B cell (primary cell): ENCODE measurements at regions not wholly inside any gene's neighbourhood (a gene's known extent, or its start where the extent isn't known, plus 50 kb on each side); places are given as distances from the start of the nearest gene placed in this dataset.

Source experiments
- ATAC-seq: fragments of 200-7000 bp; cut with Tn5 transposase; one replicate; pipeline ENCODE4 v1.10.0; 2021; ENCODE audit warnings: low read depth, mild to moderate bottlenecking, moderate number of reproducible peaks, moderate library complexity
- CTCF ChIA-PET: fragments of 350-600 bp; sonication (Branson Sonifier 250); formaldehyde crosslinking; loops from one replicate; lab custom pipeline; 2021; ENCODE audit warnings: antibody characterized with exemption, inconsistent platforms; lab: Charles Lee
- POLR2A ChIA-PET: fragments of 350-600 bp; sonication (Branson Sonifier 250); formaldehyde crosslinking; loops from one replicate; lab custom pipeline; 2021; ENCODE audit warnings: antibody characterized with exemption; lab: Charles Lee
- DNase-seq: peaks from one replicate; pipeline ENCODE4 v3.0.0; 2013
- H2AFZ ChIP-seq: 2 replicates; pipeline ENCODE4 v1.6.1; 2012; ENCODE audit warnings: mild to moderate bottlenecking, low read depth, low read length; ENCODE audit not compliant: insufficient read depth, poor library complexity, severe bottlenecking
- H3K27ac ChIP-seq, 2 donors: 1 replicate in 1 of 2; 2 replicates in 1 of 2; pipeline ENCODE4 v1.5.1; 2012 to 2013; ENCODE audit warnings: low read length in 2 of 2, mild to moderate bottlenecking in 2 of 2, moderate library complexity in 1 of 2
- H3K27me3 ChIP-seq, 4 experiments: fragments of 200-600 bp in 1 of 4; sonication (generic) in 1 of 4; replicated peaks in 1 of 4; 1 replicate in 2 of 4; 2 replicates in 2 of 4; pipeline versions ENCODE4 v1.6.1 to v1.7.0; 2013 to 2016; ENCODE audit warnings: low read length in 3 of 4, mild to moderate bottlenecking in 2 of 4, mixed read lengths in 1 of 4, moderate library complexity in 1 of 4; ENCODE audit not compliant: insufficient read depth in 4 of 4, control insufficient read depth in 3 of 4; ENCODE audit errors: control extremely low read depth in 1 of 4
- H3K36me3 ChIP-seq, 2 experiments: replicated peaks in 1 of 2; 1 replicate in 1 of 2; 2 replicates in 1 of 2; pipeline versions ENCODE4 v1.6.1 to v1.7.1; 2013; ENCODE audit warnings: low read length in 1 of 2; ENCODE audit not compliant: insufficient read depth in 2 of 2, control insufficient read depth in 1 of 2; ENCODE audit errors: control extremely low read depth in 1 of 2, extremely low read depth in 1 of 2
- H3K4me1 ChIP-seq, 2 donors: fragments of 200-600 bp in 1 of 2; sonication (generic) in 1 of 2; 1 replicate in 1 of 2; 2 replicates in 1 of 2; pipeline versions ENCODE4 v1.5.1 to v1.6.1; 2013 to 2017; ENCODE audit warnings: low read length in 2 of 2; ENCODE audit not compliant: control insufficient read depth in 2 of 2, insufficient read depth in 2 of 2
- H3K4me2 ChIP-seq: replicated peaks from 2 replicates; pipeline ENCODE3; 2012; ENCODE audit warnings: mild to moderate bottlenecking, low read depth, low read length; ENCODE audit not compliant: poor library complexity, severe bottlenecking
- H3K4me3 ChIP-seq, 5 experiments: fragments of 200-600 bp in 1 of 5; sonication (generic) in 1 of 5; 1 replicate in 3 of 5; 2 replicates in 2 of 5; pipeline versions ENCODE4 v1.5.1 to v1.7.0; 2011 to 2016; ENCODE audit warnings: low read length in 4 of 5, mild to moderate bottlenecking in 4 of 5, low read depth in 2 of 5, control low read depth in 1 of 5, moderate library complexity in 1 of 5; ENCODE audit not compliant: insufficient read depth in 1 of 5; ENCODE audit errors: control extremely low read depth in 1 of 5, extremely low read depth in 1 of 5
- H3K79me2 ChIP-seq: fragments of 200-600 bp; sonication (generic); one replicate; pipeline ENCODE4 v1.6.0; 2016; ENCODE audit warnings: low read length; ENCODE audit not compliant: control insufficient read depth, insufficient read depth
- H3K9ac ChIP-seq: fragments of 200-600 bp; sonication (generic); 2 replicates; pipeline ENCODE4 v1.6.1; 2017; ENCODE audit warnings: mild to moderate bottlenecking, low read length, moderate library complexity
- H3K9me3 ChIP-seq, 3 donors: one replicate each; pipeline versions ENCODE4 v1.6.1 to v1.7.1; 2013; ENCODE audit warnings: low read length in 2 of 3; ENCODE audit not compliant: control insufficient read depth in 2 of 3, insufficient read depth in 1 of 3; ENCODE audit errors: control extremely low read depth in 1 of 3
- H4K20me1 ChIP-seq: 2 replicates; pipeline ENCODE4 v1.6.0; 2012; ENCODE audit warnings: mild to moderate bottlenecking, low read length; ENCODE audit not compliant: insufficient read depth, control insufficient read depth, poor library complexity, severe bottlenecking
- H3K27ac Mint-ChIP-seq: one replicate; pipeline ENCODE4 v1.8.0; 2021; ENCODE audit warnings: mixed read lengths
- H3K27me3 Mint-ChIP-seq: one replicate; pipeline ENCODE4 v1.8.0; 2021; ENCODE audit warnings: mixed read lengths
- H3K4me1 Mint-ChIP-seq: one replicate; pipeline ENCODE4 v1.8.0; 2021; ENCODE audit warnings: mixed read lengths
- H3K4me3 Mint-ChIP-seq: one replicate; pipeline ENCODE4 v1.8.0; 2021; ENCODE audit warnings: mixed read lengths
- H3K9me3 Mint-ChIP-seq: one replicate; pipeline ENCODE4 v1.8.0; 2022; ENCODE audit warnings: mixed read lengths; ENCODE audit not compliant: insufficient read depth
- EZH2 ChIP-seq: IDR thresholded peaks from 2 replicates; pipeline ENCODE4 v1.6.1; 2012; ENCODE audit warnings: borderline replicate concordance, low read depth, mild to moderate bottlenecking, moderate library complexity, low read length; ENCODE audit not compliant: insufficient read depth, poor library complexity, severe bottlenecking
- whole genome bisulfite sequencing: methylation state at CpG from one replicate; pipeline ENCODE4 v1.1.5; 2013; ENCODE audit warnings: missing lambda C conversion rate; ENCODE audit not compliant: insufficient coverage; 5-methylcytosine and 5-hydroxymethylcytosine counted together
- intact Hi-C: fragments of 100-400 bp; cut with micrococcal nuclease; formaldehyde crosslinking; loops from one replicate; pipeline ENCODE4 v1.10.0; 2022
- TF ChIP-seq, protein P1 (sequence below): fragments of 200-600 bp; IDR thresholded peaks from one replicate; pipeline ENCODE4 v1.8.0; 2022; ENCODE audit warnings: antibody characterized with exemption, mild to moderate bottlenecking

DNA sequence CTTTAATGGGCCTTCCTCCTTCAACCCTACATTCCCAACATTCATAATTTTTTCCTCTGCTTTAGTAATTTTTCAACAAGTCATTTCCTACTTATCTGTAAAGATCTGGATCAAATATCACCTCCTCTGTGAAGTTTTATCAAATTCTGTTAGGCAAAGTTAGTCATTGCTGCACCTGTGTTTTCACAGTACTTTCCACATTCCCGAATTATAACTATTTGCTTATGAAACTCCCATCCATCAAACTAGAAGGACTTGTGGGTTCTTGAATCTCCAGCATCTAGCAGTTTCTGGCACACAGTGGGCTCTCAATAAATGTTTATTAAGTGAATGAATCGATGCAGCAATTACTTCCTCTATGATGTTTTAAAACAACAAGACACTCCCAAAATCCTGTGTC, 257.6 kb downstream of the HDGFL1 start:
- no peaks in the 10 kb centered on the region for H3K36me3 ChIP-seq

DNA sequence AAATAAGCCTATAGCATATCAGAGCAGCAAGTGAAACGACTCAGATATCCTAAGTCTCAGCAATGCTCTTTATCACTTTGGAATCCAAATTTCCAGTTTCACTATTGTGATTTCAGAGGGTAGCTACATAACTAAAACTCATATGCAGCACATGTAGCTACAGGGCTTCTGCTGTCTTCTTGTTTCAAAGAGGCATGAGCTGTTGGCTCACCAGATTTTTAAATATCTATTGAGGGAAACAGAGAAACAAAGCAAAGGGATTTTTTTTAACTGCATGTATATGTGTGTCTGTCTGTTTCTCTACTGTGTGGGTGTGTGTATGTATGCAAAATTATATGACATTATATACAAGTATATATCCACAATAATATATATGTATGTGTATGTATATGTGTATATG, 258.4 kb downstream of the HDGFL1 start:
- H3K27ac Mint-ChIP-seq: no peak overlapping the region
- intact Hi-C loops: no loop called here
- no peaks in the 10 kb centered on the region for H3K79me2 ChIP-seq
- H3K9me3 ChIP-seq: no peaks in the 10 kb centered on the region
- WGBS: no CpG with 5 or more reads among the region's 1 CpG
- H3K4me1 Mint-ChIP-seq: no peaks in the 10 kb centered on the region
- H3K4me2 ChIP-seq: no peak overlapping the region
- H2AFZ ChIP-seq: no peak overlapping the region
- no peaks in the 10 kb centered on the region for H3K27me3 ChIP-seq
- no peak overlapping the region for H3K27ac ChIP-seq
- H4K20me1 ChIP-seq: no peaks in the 10 kb centered on the region
- DNase-seq (no peak), ATAC-seq (no peak)
- H3K27me3 Mint-ChIP-seq: no peaks in the 10 kb centered on the region
- H3K9ac ChIP-seq: no peak overlapping the region
- TF ChIP-seq, protein P1, sequence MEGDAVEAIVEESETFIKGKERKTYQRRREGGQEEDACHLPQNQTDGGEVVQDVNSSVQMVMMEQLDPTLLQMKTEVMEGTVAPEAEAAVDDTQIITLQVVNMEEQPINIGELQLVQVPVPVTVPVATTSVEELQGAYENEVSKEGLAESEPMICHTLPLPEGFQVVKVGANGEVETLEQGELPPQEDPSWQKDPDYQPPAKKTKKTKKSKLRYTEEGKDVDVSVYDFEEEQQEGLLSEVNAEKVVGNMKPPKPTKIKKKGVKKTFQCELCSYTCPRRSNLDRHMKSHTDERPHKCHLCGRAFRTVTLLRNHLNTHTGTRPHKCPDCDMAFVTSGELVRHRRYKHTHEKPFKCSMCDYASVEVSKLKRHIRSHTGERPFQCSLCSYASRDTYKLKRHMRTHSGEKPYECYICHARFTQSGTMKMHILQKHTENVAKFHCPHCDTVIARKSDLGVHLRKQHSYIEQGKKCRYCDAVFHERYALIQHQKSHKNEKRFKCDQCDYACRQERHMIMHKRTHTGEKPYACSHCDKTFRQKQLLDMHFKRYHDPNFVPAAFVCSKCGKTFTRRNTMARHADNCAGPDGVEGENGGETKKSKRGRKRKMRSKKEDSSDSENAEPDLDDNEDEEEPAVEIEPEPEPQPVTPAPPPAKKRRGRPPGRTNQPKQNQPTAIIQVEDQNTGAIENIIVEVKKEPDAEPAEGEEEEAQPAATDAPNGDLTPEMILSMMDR: no peak
- TF ChIP-seq EZH2: no peak
- H3K4me3 Mint-ChIP-seq: no peak overlapping the region
- no peaks in the 10 kb centered on the region for H3K9me3 Mint-ChIP-seq
- CTCF ChIA-PET: no interaction called here
- H3K4me1 ChIP-seq: no peaks in the 10 kb centered on the region
- no peaks in the 10 kb centered on the region for H3K36me3 ChIP-seq
- POLR2A ChIA-PET: no interaction called here
- H3K4me3 ChIP-seq: no peak overlapping the region

More for the DNA sequence above, 257.6 kb downstream of the HDGFL1 start:
- Histone ChIP-seq H3K9me3 (no peaks in the 10 kb centered on the region), H3K79me2 (no peaks in the 10 kb centered on the region), H3K4me1 (no peaks in the 10 kb centered on the region), H4K20me1 (no peaks in the 10 kb centered on the region), H3K27ac (no peak overlapping the region), H3K27me3 (no peaks in the 10 kb centered on the region), H3K4me3 (no peak overlapping the region), H3K4me2 (no peak overlapping the region), H2AFZ (no peak overlapping the region), H3K9ac (no peak overlapping the region)
- CTCF ChIA-PET: no interaction called here
- POLR2A ChIA-PET: no interaction called here
- Mint-ChIP-seq H3K9me3 (no peaks in the 10 kb centered on the region), H3K27ac (no peak overlapping the region), H3K4me1 (no peaks in the 10 kb centered on the region), H3K4me3 (no peak overlapping the region), H3K27me3 (no peaks in the 10 kb centered on the region)
- TF ChIP-seq, protein P1: no peak
- TF ChIP-seq EZH2: no peak
- intact Hi-C loops: no loop called here
- ATAC-seq (no peak), DNase-seq (no peak)
- 100% methylated on average over 1 of the region's 2 CpGs for WGBS
